ENCODE measurements at regions not wholly inside any gene's neighbourhood (a gene's known extent, or its start where the extent isn't known, plus 50 kb on each side); places are given as distances from the start of the nearest gene placed in this dataset.

GRCh38 chr5:104821606-104822005 lies 1259.0 kb upstream of the NUDT12 start:
- H3K27me3 Mint-ChIP-seq (ENCODE audit: unreplicated experiment), result no peaks in the 10 kb centered on the region
- H3K4me1 Mint-ChIP-seq (ENCODE audit: unreplicated experiment), result no peaks in the 10 kb centered on the region
- DNase-seq (ENCODE audit: low spot score), result no peak
- H3K36me3 Mint-ChIP-seq (ENCODE audit: low read depth, unreplicated experiment), result no peaks in the 10 kb centered on the region
- no peak overlapping the region for H3K27ac Mint-ChIP-seq (ENCODE audit: unreplicated experiment)
- no peak overlapping the region for H3K4me3 Mint-ChIP-seq (ENCODE audit: unreplicated experiment)
- no peaks in the 10 kb centered on the region for H3K9me3 Mint-ChIP-seq (ENCODE audit: unreplicated experiment)
- TF ChIP-seq CTCF (IDR thresholded peaks at IDR 0.05; ENCODE audit: unreplicated experiment), result no peak

- Mint-ChIP-seq H3K27ac (ENCODE audit: unreplicated experiment) (no peak overlapping the region), H3K36me3 (ENCODE audit: low read depth, unreplicated experiment) (no peaks in the 10 kb centered on the region), H3K4me3 (ENCODE audit: unreplicated experiment) (no peak overlapping the region), H3K27me3 (ENCODE audit: unreplicated experiment) (no peaks in the 10 kb centered on the region), H3K9me3 (ENCODE audit: unreplicated experiment) (no peaks in the 10 kb centered on the region), H3K4me1 (ENCODE audit: unreplicated experiment) (no peaks in the 10 kb centered on the region)
- DNase-seq (ENCODE audit: low spot score), result no peak
- TF ChIP-seq CTCF (IDR thresholded peaks at IDR 0.05; ENCODE audit: unreplicated experiment), result no peak
Measured at GRCh38 chr5:104817127-104817526, 1254.5 kb upstream of the NUDT12 start.

GRCh38 chr5:104815212-104815611 lies 1252.6 kb upstream of the NUDT12 start:
- Mint-ChIP-seq H3K36me3 (ENCODE audit: low read depth, unreplicated experiment) (no peaks in the 10 kb centered on the region), H3K4me1 (ENCODE audit: unreplicated experiment) (no peaks in the 10 kb centered on the region), H3K4me3 (ENCODE audit: unreplicated experiment) (no peak overlapping the region), H3K27ac (ENCODE audit: unreplicated experiment) (no peak overlapping the region), H3K9me3 (ENCODE audit: unreplicated experiment) (peaks cover 5% of the 10 kb centered on the region), H3K27me3 (ENCODE audit: unreplicated experiment) (no peaks in the 10 kb centered on the region)
- no peak for TF ChIP-seq CTCF (IDR thresholded peaks at IDR 0.05; ENCODE audit: unreplicated experiment)
- DNase-seq (ENCODE audit: low spot score), result no peak

- Mint-ChIP-seq H3K36me3 (ENCODE audit: low read depth, unreplicated experiment) (no peaks in the 10 kb centered on the region), H3K4me1 (ENCODE audit: unreplicated experiment) (no peaks in the 10 kb centered on the region), H3K27me3 (ENCODE audit: unreplicated experiment) (no peaks in the 10 kb centered on the region), H3K27ac (ENCODE audit: unreplicated experiment) (no peak overlapping the region), H3K9me3 (ENCODE audit: unreplicated experiment) (no peaks in the 10 kb centered on the region), H3K4me3 (ENCODE audit: unreplicated experiment) (no peak overlapping the region)
- TF ChIP-seq CTCF (IDR thresholded peaks at IDR 0.05; ENCODE audit: unreplicated experiment), result peak; percentile 59
- DNase-seq (ENCODE audit: low spot score), result peak; percentile 30
Measured at GRCh38 chr5:104800440-104801048, 1238.0 kb upstream of the NUDT12 start.

- no peak for DNase-seq (ENCODE audit: low spot score)
- no peaks in the 10 kb centered on the region for H3K27me3 Mint-ChIP-seq (ENCODE audit: unreplicated experiment)
- no peak overlapping the region for H3K4me3 Mint-ChIP-seq (ENCODE audit: unreplicated experiment)
- no peaks in the 10 kb centered on the region for H3K36me3 Mint-ChIP-seq (ENCODE audit: low read depth, unreplicated experiment)
- no peaks in the 10 kb centered on the region for H3K9me3 Mint-ChIP-seq (ENCODE audit: unreplicated experiment)
- no peak overlapping the region for H3K27ac Mint-ChIP-seq (ENCODE audit: unreplicated experiment)
- H3K4me1 Mint-ChIP-seq (ENCODE audit: unreplicated experiment), result no peaks in the 10 kb centered on the region
- TF ChIP-seq CTCF (IDR thresholded peaks at IDR 0.05; ENCODE audit: unreplicated experiment), result no peak
Measured at GRCh38 chr5:104793755-104794080, 1231.1 kb upstream of the NUDT12 start.

All from endothelial cell (in vitro differentiated cells).